PC-9 (cell line): ENCODE measurements at regions not wholly inside any gene's neighbourhood (a gene's known extent, or its start where the extent isn't known, plus 50 kb on each side); places are given as distances from the start of the nearest gene placed in this dataset.

Source experiments
- CTCF ChIP-seq: fragments of 200-600 bp; sonication (generic); conservative IDR thresholded peaks from 2 replicates; pipeline ENCODE4 v1.6.1; 2017; ENCODE audit warnings: mixed run types, antibody characterized with exemption, mild to moderate bottlenecking, moderate library complexity
- EZH2 ChIP-seq: fragments of 200-600 bp; sonication (generic); IDR thresholded peaks from 2 replicates; pipeline ENCODE4 v1.8.0; 2017; ENCODE audit warnings: antibody characterized with exemption, low read depth

GRCh38 chr7:69363136-69363535, 235.1 kb upstream of the AUTS2 start:
- no peak for TF ChIP-seq CTCF
- no peak for TF ChIP-seq EZH2
